CD4-positive, alpha-beta T cell (primary cell): ENCODE measurements at regions not wholly inside any gene's neighbourhood (a gene's known extent, or its start where the extent isn't known, plus 50 kb on each side); places are given as distances from the start of the nearest gene placed in this dataset.

Experiments used
- ATAC-seq: fragments of 200-7000 bp; cut with Tn5 transposase; one replicate; pipeline ENCODE4 v1.10.0; 2022; ENCODE audit warnings: mild to moderate bottlenecking; ENCODE audit not compliant: poor library complexity
- CTCF ChIA-PET: fragments of 350-600 bp; sonication (Branson Sonifier 250); formaldehyde crosslinking; loops from one replicate; lab custom pipeline; 2021; ENCODE audit warnings: antibody characterized with exemption, inconsistent platforms; lab: Charles Lee
- POLR2A ChIA-PET: fragments of 350-600 bp; sonication (Branson Sonifier 250); formaldehyde crosslinking; loops from one replicate; lab custom pipeline; 2021; ENCODE audit warnings: antibody characterized with exemption, inconsistent platforms; lab: Charles Lee
- DNase-seq, 14 experiments: peaks; one replicate each; pipeline ENCODE4 v3.0.0-alpha.2; 2013 to 2020; ENCODE audit warnings: mixed read lengths in 2 of 14
- H3K27ac ChIP-seq, 2 donors: one replicate each; pipeline versions ENCODE4 v1.5.1 to v1.7.0; 2013; ENCODE audit warnings: low read length in 2 of 2, low read depth in 1 of 2, mild to moderate bottlenecking in 1 of 2
- H3K27me3 ChIP-seq, 2 experiments: 1 replicate in 1 of 2; 2 replicates in 1 of 2; pipeline versions ENCODE4 v1.6.1 to v1.7.0; 2013; ENCODE audit warnings: low read length in 2 of 2, control low read depth in 1 of 2, mild to moderate bottlenecking in 1 of 2, moderate library complexity in 1 of 2; ENCODE audit not compliant: insufficient read depth in 2 of 2, control insufficient read depth in 1 of 2
- H3K36me3 ChIP-seq: one replicate; pipeline ENCODE4 v1.6.1; 2013; ENCODE audit warnings: low read length, control low read depth; ENCODE audit not compliant: insufficient read depth
- H3K4me1 ChIP-seq: one replicate; pipeline ENCODE4 v1.6.1; 2013; ENCODE audit warnings: low read length, control low read depth; ENCODE audit not compliant: insufficient read depth
- H3K4me3 ChIP-seq: one replicate; pipeline ENCODE4 v1.5.1; 2013; ENCODE audit warnings: mild to moderate bottlenecking, low read length, moderate library complexity
- H3K9me3 ChIP-seq, 2 experiments: 1 replicate in 1 of 2; 2 replicates in 1 of 2; pipeline versions ENCODE4 v1.6.1 to v1.7.0; 2013; ENCODE audit warnings: low read length in 2 of 2, mild to moderate bottlenecking in 2 of 2, control low read depth in 1 of 2, moderate library complexity in 1 of 2; ENCODE audit not compliant: control insufficient read depth in 1 of 2, insufficient read depth in 1 of 2
- H3K27ac Mint-ChIP-seq: one replicate; pipeline ENCODE4 v1.8.0; 2020; ENCODE audit warnings: mixed read lengths
- H3K27me3 Mint-ChIP-seq: one replicate; pipeline ENCODE4 v1.8.0; 2021; ENCODE audit warnings: mixed read lengths
- H3K36me3 Mint-ChIP-seq: one replicate; pipeline ENCODE4 v1.8.0; 2021; ENCODE audit warnings: low read depth, mixed read lengths
- H3K4me1 Mint-ChIP-seq: one replicate; pipeline ENCODE4 v1.8.0; 2021; ENCODE audit warnings: low read depth, mixed read lengths
- H3K4me3 Mint-ChIP-seq: one replicate; pipeline ENCODE4 v1.8.0; 2020; ENCODE audit warnings: mild to moderate bottlenecking, mixed read lengths
- H3K9me3 Mint-ChIP-seq: one replicate; pipeline ENCODE4 v1.8.0; 2020; ENCODE audit warnings: mixed read lengths
- intact Hi-C, 2 experiments: fragments of 100-400 bp; cut with DNase I in 1 of 2; cut with micrococcal nuclease in 1 of 2; formaldehyde crosslinking; loops; one replicate each; pipeline versions ENCODE4 v1.15.1 to v1.9.0; 2023 to 2025; cut with DNase I, micrococcal nuclease
- TF ChIP-seq, protein P1 (sequence below): fragments of 200-600 bp; IDR thresholded peaks from one replicate; pipeline ENCODE4 v1.8.0; 2022; ENCODE audit warnings: antibody characterized with exemption, mild to moderate bottlenecking

DNA sequence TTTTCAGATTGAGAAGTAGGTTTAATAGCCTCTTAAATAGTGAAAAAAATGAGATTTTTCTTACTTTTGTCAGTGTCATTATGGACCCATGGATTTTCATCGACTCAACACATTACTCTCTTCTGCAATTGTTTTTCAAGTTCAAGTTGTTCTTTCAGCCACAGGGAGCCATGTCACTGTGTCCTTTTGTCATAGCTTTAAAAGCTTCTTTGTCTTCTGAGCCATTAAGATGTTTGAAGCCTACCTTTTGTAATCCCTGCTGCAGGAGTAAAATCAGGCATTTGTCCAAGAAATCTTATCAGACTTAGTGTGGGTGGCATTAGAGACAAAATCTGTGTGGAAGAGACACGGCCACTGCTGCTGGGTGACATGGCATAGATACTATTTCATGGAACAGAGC is 92.8 kb upstream of the ZP4 start:
- Mint-ChIP-seq H3K27ac (no peak overlapping the region), H3K9me3 (no peaks in the 10 kb centered on the region), H3K27me3 (no peaks in the 10 kb centered on the region), H3K4me3 (no peak overlapping the region), H3K36me3 (no peaks in the 10 kb centered on the region), H3K4me1 (no peaks in the 10 kb centered on the region)
- ChIA-PET POLR2A (no interaction called here), CTCF (no interaction called here)
- Histone ChIP-seq H3K4me1 (no peaks in the 10 kb centered on the region), H3K27ac (no peak overlapping the region), H3K36me3 (no peaks in the 10 kb centered on the region), H3K27me3 (no peaks in the 10 kb centered on the region), H3K9me3 (no peaks in the 10 kb centered on the region), H3K4me3 (no peak overlapping the region)
- no peak for DNase-seq
- intact Hi-C loops: no loop called here
- no peak for ATAC-seq
- TF ChIP-seq, protein P1, sequence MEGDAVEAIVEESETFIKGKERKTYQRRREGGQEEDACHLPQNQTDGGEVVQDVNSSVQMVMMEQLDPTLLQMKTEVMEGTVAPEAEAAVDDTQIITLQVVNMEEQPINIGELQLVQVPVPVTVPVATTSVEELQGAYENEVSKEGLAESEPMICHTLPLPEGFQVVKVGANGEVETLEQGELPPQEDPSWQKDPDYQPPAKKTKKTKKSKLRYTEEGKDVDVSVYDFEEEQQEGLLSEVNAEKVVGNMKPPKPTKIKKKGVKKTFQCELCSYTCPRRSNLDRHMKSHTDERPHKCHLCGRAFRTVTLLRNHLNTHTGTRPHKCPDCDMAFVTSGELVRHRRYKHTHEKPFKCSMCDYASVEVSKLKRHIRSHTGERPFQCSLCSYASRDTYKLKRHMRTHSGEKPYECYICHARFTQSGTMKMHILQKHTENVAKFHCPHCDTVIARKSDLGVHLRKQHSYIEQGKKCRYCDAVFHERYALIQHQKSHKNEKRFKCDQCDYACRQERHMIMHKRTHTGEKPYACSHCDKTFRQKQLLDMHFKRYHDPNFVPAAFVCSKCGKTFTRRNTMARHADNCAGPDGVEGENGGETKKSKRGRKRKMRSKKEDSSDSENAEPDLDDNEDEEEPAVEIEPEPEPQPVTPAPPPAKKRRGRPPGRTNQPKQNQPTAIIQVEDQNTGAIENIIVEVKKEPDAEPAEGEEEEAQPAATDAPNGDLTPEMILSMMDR: no peak

- no peak for ATAC-seq
- H3K27me3 ChIP-seq: no peaks in the 10 kb centered on the region
- Mint-ChIP-seq H3K27me3 (no peaks in the 10 kb centered on the region), H3K4me1 (no peaks in the 10 kb centered on the region), H3K27ac (no peak overlapping the region), H3K4me3 (no peak overlapping the region), H3K36me3 (no peaks in the 10 kb centered on the region), H3K9me3 (no peaks in the 10 kb centered on the region)
- no peaks in the 10 kb centered on the region for H3K9me3 ChIP-seq
- H3K36me3 ChIP-seq: no peaks in the 10 kb centered on the region
- no peak overlapping the region for H3K27ac ChIP-seq
- no peak for DNase-seq
- CTCF ChIA-PET: no interaction called here
- TF ChIP-seq, protein P1: no peak
- intact Hi-C loops: no loop called here
- POLR2A ChIA-PET: no interaction called here
- H3K4me1 ChIP-seq: no peaks in the 10 kb centered on the region
- H3K4me3 ChIP-seq: no peak overlapping the region
Observed at GRCh38 chr1:237981223-237981622, 90.5 kb upstream of the ZP4 start.

GRCh38 chr1:237976331-237976730 is 85.6 kb upstream of the ZP4 start:
- H3K4me1 ChIP-seq: no peaks in the 10 kb centered on the region
- no peak overlapping the region for H3K27ac ChIP-seq
- ChIA-PET POLR2A (no interaction called here), CTCF (no interaction called here)
- intact Hi-C loops: no loop called here
- Mint-ChIP-seq H3K27me3 (no peaks in the 10 kb centered on the region), H3K9me3 (no peaks in the 10 kb centered on the region), H3K27ac (no peak overlapping the region), H3K36me3 (no peaks in the 10 kb centered on the region), H3K4me1 (no peaks in the 10 kb centered on the region), H3K4me3 (no peak overlapping the region)
- no peaks in the 10 kb centered on the region for H3K36me3 ChIP-seq
- ATAC-seq: no peak
- no peaks in the 10 kb centered on the region for H3K9me3 ChIP-seq
- no peaks in the 10 kb centered on the region for H3K27me3 ChIP-seq
- H3K4me3 ChIP-seq: no peak overlapping the region
- no peak for DNase-seq
- TF ChIP-seq, protein P1: no peak
